ENCODE measurements at regions not wholly inside any gene's neighbourhood (a gene's known extent, or its start where the extent isn't known, plus 50 kb on each side); places are given as distances from the start of the nearest gene placed in this dataset.

- Histone ChIP-seq H3F3A (replicated peaks; ENCODE audit: insufficient read depth) (no peaks in the 10 kb centered on the region), H3K9ac (no peak overlapping the region), H3K9me3 (no peaks in the 10 kb centered on the region), H3K9me2 (no peaks in the 10 kb centered on the region), H3K4me3 (ENCODE audit: low read depth in 2 of 2, low read length in 1 of 2) (no peak overlapping the region), H3K36me3 (replicated peaks in 1 of 2; ENCODE audit: control insufficient read depth in 1 of 2, insufficient read depth in 2 of 2, low read length in 1 of 2) (no peaks in the 10 kb centered on the region), H3K4me1 (ENCODE audit: control insufficient read depth in 1 of 2, insufficient read depth in 2 of 2, low read depth in 1 of 2, low read length in 1 of 2) (peaks cover 0 to 27% of the 10 kb centered on the region in 2 experiments; a peak in 1 of 4 replicates), H3K79me2 (ENCODE audit: insufficient read depth) (no peaks in the 10 kb centered on the region), H3K4me2 (no peak overlapping the region), H2AFZ (ENCODE audit: low read depth) (no peak overlapping the region), H3K27me3 (ENCODE audit: insufficient read depth) (no peaks in the 10 kb centered on the region), H3K27ac (ENCODE audit: low read depth in 2 of 2, low read length in 1 of 2) (no peak overlapping the region), H4K20me1 (ENCODE audit: insufficient read depth) (no peaks in the 10 kb centered on the region)
- whole genome bisulfite sequencing (ENCODE audit: low lambda C conversion rate): 55% methylated on average over 22 of the region's 24 CpGs
- POLR2A ChIA-PET: no interaction called here
- TF ChIP-seq EP300 (IDR thresholded peaks at IDR 0.05; ENCODE audit: borderline replicate concordance in 1 of 2, low read depth in 1 of 2, low read length in 1 of 2): no peak
- no peak for TF ChIP-seq NRF1 (IDR thresholded peaks at IDR 0.05; ENCODE audit: low read depth, low read length)
- no peak for TF ChIP-seq FOSL2 (IDR thresholded peaks at IDR 0.05; ENCODE audit: borderline replicate concordance, low read depth)
- TF ChIP-seq RXRA (IDR thresholded peaks at IDR 0.05; ENCODE audit: borderline replicate concordance, low read depth): no peak
- TF ChIP-seq TAF1 (IDR thresholded peaks at IDR 0.05; ENCODE audit: borderline replicate concordance, low read depth, low read length): no peak
- no peak for TF ChIP-seq NFIC (IDR thresholded peaks at IDR 0.05; ENCODE audit: borderline replicate concordance)
- TF ChIP-seq CTCF (IDR thresholded peaks at IDR 0.05): no peak
- no peak for TF ChIP-seq RAD21 (IDR thresholded peaks at IDR 0.05; ENCODE audit: low read length)
- TF ChIP-seq IRF3 (IDR thresholded peaks at IDR 0.05; ENCODE audit: low read depth, low read length): no peak
- TF ChIP-seq TCF12 (IDR thresholded peaks at IDR 0.05): no peak
- TF ChIP-seq ZBTB33 (IDR thresholded peaks at IDR 0.05; ENCODE audit: borderline replicate concordance, low read depth): no peak
- no peak for TF ChIP-seq SIN3A (IDR thresholded peaks at IDR 0.05; ENCODE audit: borderline replicate concordance, low read depth, low read length)
- no peak for TF ChIP-seq RFX5 (IDR thresholded peaks at IDR 0.05; ENCODE audit: low read length)
- no peak for TF ChIP-seq MAX (IDR thresholded peaks at IDR 0.05; ENCODE audit: low read depth)
- TF ChIP-seq EZH2phosphoT487 (IDR thresholded peaks at IDR 0.05; ENCODE audit: borderline replicate concordance, low read depth): no peak
- no peak for TF ChIP-seq TEAD4 (IDR thresholded peaks at IDR 0.05; ENCODE audit: borderline replicate concordance, insufficient read depth)
- CTCF ChIA-PET: no interaction called here
- DNase-seq: no peak
These were observed 109.5 kb upstream of the ADRA2C start for GRCh38 chr4:3656416-3657356.
